ENCODE measurements at regions not wholly inside any gene's neighbourhood (a gene's known extent, or its start where the extent isn't known, plus 50 kb on each side); places are given as distances from the start of the nearest gene placed in this dataset.
"Not testable (repeated sequence)": the region's sequence is repeated elsewhere in the genome, so short reads cannot be mapped to it uniquely, and the experiment has no call there.

DNA sequence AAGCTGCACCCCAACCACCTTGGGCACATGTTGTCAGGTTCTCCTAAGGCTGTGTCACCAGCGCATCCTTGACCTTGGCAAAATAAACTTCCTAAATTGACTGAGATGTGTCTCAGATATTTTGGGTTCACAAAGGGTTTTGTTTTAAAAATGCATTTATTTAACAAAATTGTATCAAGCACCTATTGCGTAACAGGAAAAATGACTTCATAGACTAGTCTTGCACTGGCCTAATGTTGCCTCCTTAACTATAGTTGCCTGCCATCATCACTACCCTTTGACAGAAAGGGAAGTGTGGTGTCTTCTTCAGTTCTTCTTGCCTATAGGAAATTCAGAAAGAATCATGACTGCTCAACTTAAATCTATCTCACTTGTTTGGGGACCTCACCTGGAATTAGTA, 374.2 kb downstream of the SH2D1A start:
- DNase-seq: no peak

GRCh38 chrX:124725502-124725901, 379.1 kb downstream of the SH2D1A start:
- no peak for DNase-seq

- no peak for DNase-seq
Measured at GRCh38 chrX:124726292-124726691, 379.9 kb downstream of the SH2D1A start.

GRCh38 chrX:124726881-124727280, 380.5 kb downstream of the SH2D1A start:
- DNase-seq: no peak

- DNase-seq: no peak
Measured at GRCh38 chrX:124736553-124737270, 390.3 kb downstream of the SH2D1A start.

GRCh38 chrX:124737771-124738170, 391.4 kb downstream of the SH2D1A start:
- DNase-seq: no peak

DNA sequence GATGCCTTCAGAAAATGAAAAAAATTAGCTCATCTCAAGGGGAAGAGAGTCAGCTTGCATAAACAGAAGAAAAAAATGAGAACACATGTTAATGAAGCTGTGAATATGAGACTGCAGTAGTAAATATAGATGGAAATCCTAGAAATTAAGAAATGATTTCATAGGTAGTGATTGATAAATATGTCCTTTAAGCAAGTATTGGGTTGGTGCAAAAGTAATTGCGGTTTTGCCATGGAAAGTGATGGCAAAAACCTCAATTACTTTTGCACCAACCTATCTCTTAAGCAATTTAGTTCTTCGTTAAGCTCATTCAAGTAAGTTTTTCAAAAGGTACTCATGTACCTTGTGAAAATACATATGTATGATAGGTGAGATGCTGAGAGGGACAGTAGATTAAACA, 400.9 kb downstream of the SH2D1A start:
- no peak for DNase-seq

DNA sequence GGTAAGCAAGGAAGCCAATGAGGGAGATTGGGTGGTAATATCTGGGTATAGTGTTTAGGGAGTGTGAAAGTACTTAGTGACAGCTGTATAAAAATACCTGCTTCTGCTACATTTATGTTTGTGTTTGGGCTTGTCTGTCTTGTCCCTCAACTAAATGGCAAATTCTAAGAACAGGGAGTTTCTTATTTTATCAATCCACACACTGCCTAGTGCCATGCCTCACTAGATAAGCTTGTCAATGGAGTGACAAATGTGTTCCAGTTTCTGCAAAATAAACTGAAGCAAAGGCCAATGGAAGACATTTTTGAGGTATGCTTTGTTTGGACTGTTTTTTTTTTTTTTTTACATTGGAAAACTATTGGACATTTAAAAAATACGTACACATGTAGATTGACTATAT, 418.0 kb downstream of the SH2D1A start:
- DNase-seq: no peak

- no peak for DNase-seq
Measured at GRCh38 chrX:124769166-124769565, 422.8 kb downstream of the SH2D1A start.

DNA sequence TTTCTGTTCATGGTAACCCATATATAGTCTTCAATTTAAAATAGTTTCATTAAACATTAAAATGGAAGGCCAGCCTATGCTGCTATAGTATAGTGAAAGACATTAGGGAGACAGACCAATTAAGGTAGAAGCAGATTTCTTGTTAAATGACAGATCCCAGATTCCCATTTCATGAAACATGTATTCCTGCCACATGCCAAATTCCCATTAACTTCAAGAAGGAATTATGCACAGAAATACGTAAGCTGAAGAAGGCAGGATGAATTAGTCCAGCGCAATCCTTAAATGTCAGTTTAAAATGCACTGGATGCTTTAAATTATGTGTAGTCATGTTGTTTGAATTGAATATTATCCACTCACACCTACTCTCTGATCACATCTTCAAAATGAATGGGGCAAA, 424.9 kb downstream of the SH2D1A start:
- DNase-seq: no peak

DNA sequence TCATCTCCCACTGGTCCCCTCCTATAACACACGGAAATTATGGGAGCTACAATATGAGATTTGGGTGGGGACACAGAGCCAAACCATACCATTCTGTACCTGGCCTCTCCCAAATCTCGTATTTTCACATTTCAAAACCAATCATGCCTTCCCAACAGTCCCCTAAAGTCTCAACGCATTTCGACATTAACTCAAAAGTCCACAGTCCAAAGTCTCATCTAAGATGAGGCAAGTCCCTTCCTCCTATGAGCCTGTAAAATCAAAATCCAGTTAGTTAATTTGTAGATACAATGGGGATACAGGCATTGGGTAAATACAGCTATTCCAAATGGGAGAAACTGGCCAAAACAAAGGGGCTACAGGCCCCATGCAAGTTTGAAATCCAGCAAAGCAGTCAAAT, 441.9 kb downstream of the SH2D1A start:
- not testable (repeated sequence) for DNase-seq

GRCh38 chrX:124789874-124790273, 443.5 kb downstream of the SH2D1A start:
- DNase-seq: not testable (repeated sequence)

GRCh38 chrX:124791492-124792095, 445.2 kb downstream of the SH2D1A start:
- DNase-seq: no peak

DNA sequence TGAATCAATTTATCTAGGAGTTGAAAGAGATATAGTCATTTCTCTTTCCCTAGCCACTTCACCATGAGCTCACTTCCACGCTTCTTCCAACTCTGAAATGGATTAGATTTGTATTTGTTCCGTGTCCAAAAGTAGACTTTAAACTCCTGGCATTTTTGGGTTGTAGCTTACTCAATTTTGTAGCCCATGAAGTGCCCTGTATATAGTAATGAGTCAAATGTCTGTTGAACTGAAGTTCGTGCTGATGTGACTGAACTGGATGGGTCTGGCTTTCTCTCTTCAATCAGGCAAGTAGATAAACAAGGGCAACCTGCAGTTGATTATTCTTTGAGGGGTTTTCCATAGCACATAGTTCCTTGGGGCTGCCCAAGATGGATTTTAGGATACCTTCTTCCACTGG, 450.6 kb downstream of the SH2D1A start:
- DNase-seq: no peak

- no peak for DNase-seq
Measured at GRCh38 chrX:124804962-124805361, 458.6 kb downstream of the SH2D1A start.

DNA sequence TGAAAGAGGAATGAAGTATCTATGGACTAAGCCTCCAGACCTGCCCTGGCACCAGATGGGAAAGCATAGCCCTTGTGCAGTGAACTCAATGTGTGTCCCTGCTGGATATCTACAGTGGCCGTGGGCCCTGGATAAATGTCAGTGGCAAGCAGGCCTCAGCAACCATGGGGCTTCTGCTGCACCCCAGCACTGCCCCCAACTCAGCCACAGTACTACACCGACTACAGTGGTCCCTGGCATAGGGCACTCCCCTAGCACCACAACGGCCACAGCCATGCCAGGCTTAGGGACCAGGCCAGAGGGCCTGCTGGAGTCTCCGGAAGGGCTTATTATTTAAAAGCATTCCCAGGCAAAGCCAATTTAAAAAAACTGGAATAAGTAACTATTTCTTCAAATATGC, 459.1 kb downstream of the SH2D1A start:
- no peak for DNase-seq

DNA sequence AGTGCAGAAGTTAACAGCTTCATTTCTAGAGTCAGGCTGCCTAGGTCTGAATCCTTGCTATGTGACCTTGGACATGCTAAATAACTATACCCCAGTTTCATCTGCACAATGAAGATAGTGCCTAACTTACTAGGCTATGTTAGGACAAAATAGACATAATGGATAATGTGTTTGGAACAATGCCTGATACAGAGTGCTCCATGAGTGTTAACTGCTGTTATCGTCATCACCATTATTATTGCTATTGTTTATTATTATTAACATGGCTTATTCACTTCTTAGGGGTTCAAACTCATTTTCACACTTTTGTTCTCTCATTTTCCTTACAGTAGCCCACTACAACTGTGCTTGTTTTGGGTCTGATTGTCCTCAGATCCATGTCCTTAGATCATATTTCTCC, 467.7 kb downstream of the SH2D1A start:
- no peak for DNase-seq

DNA sequence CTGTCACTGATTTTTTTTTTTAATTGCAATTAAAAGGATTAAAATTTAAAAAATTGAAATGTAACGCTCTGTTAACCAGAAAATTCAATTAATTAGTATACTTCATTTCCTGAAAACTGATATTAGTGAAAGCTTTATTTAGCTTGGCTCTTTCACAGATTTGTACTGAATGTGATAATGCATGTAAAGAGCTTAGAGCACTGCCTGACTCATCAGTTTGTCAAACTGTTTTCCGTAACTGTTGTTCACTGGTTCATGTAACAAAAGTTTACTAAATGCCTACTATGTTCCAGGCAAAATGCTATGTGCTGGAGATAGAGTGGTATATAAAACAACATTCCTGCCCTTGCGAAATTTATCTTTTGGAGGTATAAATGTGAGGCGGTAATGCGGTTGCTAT, 471.7 kb downstream of the SH2D1A start:
- DNase-seq: no peak

GRCh38 chrX:124818764-124819163, 472.4 kb downstream of the SH2D1A start:
- no peak for DNase-seq

- DNase-seq: no peak
Measured at GRCh38 chrX:124820738-124821137, 474.4 kb downstream of the SH2D1A start.

- no peak for DNase-seq
Measured at GRCh38 chrX:124827258-124827845, 481.0 kb downstream of the SH2D1A start.

DNA sequence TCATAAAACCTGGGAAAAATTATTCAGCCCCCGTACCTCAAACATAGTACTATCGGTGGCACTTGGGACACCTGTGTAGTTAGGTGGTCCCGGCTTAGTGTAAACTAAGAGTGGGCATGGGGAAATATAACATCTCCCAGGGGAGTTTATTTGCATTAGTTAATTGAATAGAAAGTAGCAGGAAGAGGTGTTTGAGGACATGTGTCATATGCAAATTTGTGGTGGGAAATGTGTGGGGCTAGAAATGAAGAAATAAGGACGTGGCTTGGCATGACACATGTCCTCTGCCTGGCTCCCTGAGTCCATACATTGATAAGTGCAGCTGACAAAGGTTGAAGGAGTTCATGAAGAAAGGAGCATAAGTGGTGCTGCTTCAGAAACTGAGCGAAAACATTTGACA, 483.6 kb downstream of the SH2D1A start:
- no peak for DNase-seq

- DNase-seq: no peak
Measured at GRCh38 chrX:124836786-124837185, 482.9 kb upstream of the TEX13C start.

DNA sequence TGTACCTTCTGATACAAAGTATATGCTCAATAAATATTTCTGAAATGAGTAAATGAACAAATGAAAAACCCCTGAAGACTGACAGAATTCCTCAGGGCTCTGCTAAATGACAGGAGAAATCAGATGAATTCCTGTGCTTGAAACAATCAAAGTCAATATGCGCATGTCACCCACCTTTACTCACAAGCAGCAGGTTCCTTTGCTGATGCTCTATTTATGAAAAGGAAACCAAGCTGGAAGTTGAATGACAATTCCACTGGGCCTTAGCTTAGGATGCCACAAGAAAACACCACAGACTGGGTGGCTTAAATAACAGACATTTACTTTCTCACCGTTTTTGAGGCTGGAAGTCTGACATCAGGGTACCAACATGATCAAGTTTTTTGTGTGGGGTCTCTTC, 477.5 kb upstream of the TEX13C start:
- no peak for DNase-seq

GRCh38 chrX:124860736-124861135, 458.9 kb upstream of the TEX13C start:
- DNase-seq: no peak
